ENCODE measurements at regions not wholly inside any gene's neighbourhood (a gene's known extent, or its start where the extent isn't known, plus 50 kb on each side); places are given as distances from the start of the nearest gene placed in this dataset.

GRCh38 chr12:124393831-124394230 is 98.9 kb downstream of the RFLNA start:
- no peak overlapping the region for H3K4me3 ChIP-seq (replicated peaks; ENCODE audit: low read depth, low read length)
- TF ChIP-seq CTCF (IDR thresholded peaks at IDR 0.05; ENCODE audit: low read depth, low read length, missing control alignments): no peak
- DNase-seq (ENCODE audit: extremely low read depth, low read depth): no peak

- no peak for TF ChIP-seq CTCF (IDR thresholded peaks at IDR 0.05; ENCODE audit: low read depth, low read length, missing control alignments)
- H3K4me3 ChIP-seq (replicated peaks; ENCODE audit: low read depth, low read length): no peak overlapping the region
- DNase-seq (ENCODE audit: extremely low read depth, low read depth): no peak
These were observed 98.5 kb downstream of the RFLNA start for GRCh38 chr12:124393414-124393790.

GRCh38 chr12:124392667-124393413 is 97.9 kb downstream of the RFLNA start:
- peak; percentile 2 for TF ChIP-seq CTCF (IDR thresholded peaks at IDR 0.05; ENCODE audit: low read depth, low read length, missing control alignments)
- H3K4me3 ChIP-seq (replicated peaks; ENCODE audit: low read depth, low read length): no peak overlapping the region
- no peak for DNase-seq (ENCODE audit: extremely low read depth, low read depth)

- peak; percentile 39 for TF ChIP-seq CTCF (IDR thresholded peaks at IDR 0.05; ENCODE audit: low read depth, low read length, missing control alignments)
- no peak overlapping the region for H3K4me3 ChIP-seq (replicated peaks; ENCODE audit: low read depth, low read length)
- DNase-seq (ENCODE audit: extremely low read depth, low read depth): no peak
These were observed 97.4 kb downstream of the RFLNA start for GRCh38 chr12:124392271-124392666.

- no peak for TF ChIP-seq CTCF (IDR thresholded peaks at IDR 0.05; ENCODE audit: low read depth, low read length, missing control alignments)
- no peak for DNase-seq (ENCODE audit: extremely low read depth, low read depth)
- no peak overlapping the region for H3K4me3 ChIP-seq (replicated peaks; ENCODE audit: low read depth, low read length)
These were observed 96.7 kb downstream of the RFLNA start for GRCh38 chr12:124391340-124392261.

- no peak for TF ChIP-seq CTCF (IDR thresholded peaks at IDR 0.05; ENCODE audit: low read depth, low read length, missing control alignments)
- H3K4me3 ChIP-seq (replicated peaks; ENCODE audit: low read depth, low read length): no peak overlapping the region
- no peak for DNase-seq (ENCODE audit: extremely low read depth, low read depth)
These were observed 95.7 kb downstream of the RFLNA start for GRCh38 chr12:124390442-124391097.
